Motor neuron (in vitro differentiated cells): ENCODE measurements at regions not wholly inside any gene's neighbourhood (a gene's known extent, or its start where the extent isn't known, plus 50 kb on each side); places are given as distances from the start of the nearest gene placed in this dataset.

Experiments
- ATAC-seq, 8 experiments: fragments of 200-7000 bp; cut with Tn5 transposase; replicated peaks in 6 of 8; 2 replicates each; pipeline ENCODE4 v1.8.0; 2021; ENCODE audit warnings: mild to moderate bottlenecking in 8 of 8, moderate library complexity in 8 of 8
- H3K27ac ChIP-seq, 2 donors: fragments of 250-450 bp; sonication (Bioruptor Pico); 2 replicates each; pipeline ENCODE4 v1.9.0; 2021; ENCODE audit warnings: antibody characterized with exemption in 2 of 2, mild to moderate bottlenecking in 2 of 2, moderate library complexity in 1 of 2
- H3K4me1 ChIP-seq, 2 donors: fragments of 250-450 bp; sonication (Bioruptor Pico); replicated peaks in 1 of 2; 2 replicates each; pipeline ENCODE4 v1.6.1; 2021; ENCODE audit warnings: antibody characterized with exemption in 2 of 2, mild to moderate bottlenecking in 2 of 2, moderate library complexity in 1 of 2
- H3K4me3 ChIP-seq, 5 donors: fragments of 250-450 bp; sonication (Bioruptor Pico); 2 replicates each; pipeline ENCODE4 v1.9.0; 2021; ENCODE audit warnings: antibody characterized with exemption in 5 of 5, mild to moderate bottlenecking in 5 of 5, moderate library complexity in 4 of 5
- WGBS, 10 experiments: fragments of 450-650 bp; shearing (Covaris generic); methylation state at CpG; one replicate each; pipeline ENCODE4 v1.0.0; 2022; 5-methylcytosine and 5-hydroxymethylcytosine counted together
- in situ Hi-C, 9 experiments: fragments of 400-800 bp; cut with MboI; loops; one replicate each; pipeline ENCODE4 v1.15.0; 2021; ENCODE audit warnings: low sequenced_read_pairs in 9 of 9, low pct_unique_long_range_greater_than_20kb in 2 of 9; ENCODE audit not compliant: unreplicated experiment in 9 of 9

DNA sequence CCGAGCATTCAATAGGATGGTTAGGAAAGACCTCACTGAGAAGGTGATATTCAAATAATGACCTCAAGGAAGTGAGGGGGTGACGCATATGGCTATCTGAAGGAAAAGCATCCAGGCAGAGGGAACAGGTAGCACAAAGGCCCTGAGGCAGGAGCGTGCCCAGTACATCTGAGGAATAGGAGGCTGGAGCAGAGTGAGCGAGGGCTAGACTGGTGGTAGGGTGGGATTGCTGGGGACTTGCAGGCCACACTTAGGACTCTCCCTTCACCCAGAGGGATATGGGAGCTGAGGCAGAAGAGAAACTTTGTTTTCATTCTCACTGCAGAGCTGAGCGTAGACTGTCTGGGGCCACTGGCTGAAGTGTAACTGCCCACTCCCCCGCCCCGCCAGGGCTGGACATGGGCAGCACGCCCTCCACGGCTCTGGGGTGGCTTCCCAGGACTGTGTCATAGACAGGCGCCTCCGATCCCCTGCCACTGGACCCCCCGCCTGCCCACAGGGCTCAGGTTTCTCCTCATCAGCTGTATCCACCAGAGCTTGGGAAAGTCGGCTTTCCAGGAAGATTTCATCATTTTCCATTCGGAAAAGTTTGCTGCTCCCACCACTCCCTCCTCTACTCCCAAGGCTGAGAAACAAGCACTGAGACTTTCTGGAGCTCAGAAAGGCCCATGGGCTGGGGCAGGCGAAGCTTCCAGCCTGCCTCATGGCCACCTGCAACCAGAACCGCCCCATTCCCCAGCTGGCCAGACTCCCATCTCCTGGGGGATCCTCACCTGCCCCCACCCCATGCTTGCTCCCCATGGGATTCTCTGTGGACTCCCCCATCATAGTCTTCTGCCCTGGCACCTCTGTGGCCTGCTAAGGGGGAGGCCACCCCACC is 142.6 kb downstream of the MRPL14 start:
- no peak overlapping the region for H3K4me3 ChIP-seq
- 30 to 100% (median 90%) methylated on average over 1 to 5 of the region's 16 CpGs; no CpG with 5 or more reads in 1 of the 10 experiments for WGBS, 10 experiments
- in situ Hi-C loops = no loop called here
- H3K27ac ChIP-seq = no peak overlapping the region
- ATAC-seq = peak in 2 of 8 experiments; percentile 35 to 63
- H3K4me1 ChIP-seq = peaks cover 3 to 11% of the 10 kb centered on the region in 2 donors

GRCh38 chr6:43983632-43984031 is 143.6 kb downstream of the MRPL14 start:
- in situ Hi-C loops = no loop called here
- Histone ChIP-seq H3K4me1 (peaks cover 3 to 11% of the 10 kb centered on the region in 2 donors), H3K27ac (peak overlapping the region in 1 of 2 donors; percentile 34), H3K4me3 (no peak overlapping the region)
- 43 to 86% (median 50%) methylated on average over 2 to 4 of the region's 7 CpGs; no CpG with 5 or more reads in 5 of the 10 experiments for WGBS, 10 experiments
- ATAC-seq = peak in 5 of 8 experiments; percentile 45 to 85 (median 67)

GRCh38 chr6:43983191-43983590 is 144.1 kb downstream of the MRPL14 start:
- Histone ChIP-seq H3K4me3 (no peak overlapping the region), H3K4me1 (peaks cover 3 to 11% of the 10 kb centered on the region in 2 donors), H3K27ac (no peak overlapping the region)
- in situ Hi-C loops = no loop called here
- WGBS, 10 experiments = 60% methylated on average over 1 of the region's 2 CpGs; no CpG with 5 or more reads in 9 of the 10 experiments
- ATAC-seq = no peak

DNA sequence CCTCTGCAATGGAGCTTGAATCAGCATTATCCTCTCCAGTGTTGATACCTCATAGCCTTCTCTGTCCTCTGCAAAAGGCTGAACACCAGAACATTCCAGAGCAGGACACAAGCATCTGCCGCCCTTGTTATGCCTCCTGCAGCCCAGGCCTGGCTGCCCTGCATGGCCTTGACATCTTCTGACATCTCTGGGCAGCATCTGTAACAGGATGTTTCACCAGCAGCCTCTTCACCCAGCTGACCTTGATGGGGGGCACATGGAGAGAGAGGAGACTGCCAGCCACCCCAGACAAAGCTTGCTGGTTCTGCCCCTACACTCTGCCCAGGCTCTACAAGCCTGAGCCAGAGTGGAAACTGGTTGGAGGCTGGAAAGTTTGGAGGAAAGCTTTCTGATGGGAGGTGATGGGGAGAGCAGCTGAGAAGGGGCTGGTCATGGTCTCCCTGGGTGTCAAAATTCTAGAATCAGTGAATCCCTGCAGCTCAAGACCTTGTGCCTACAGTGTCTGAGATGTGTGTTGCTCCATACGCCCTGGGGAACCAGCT is 145.1 kb downstream of the MRPL14 start:
- no peak for ATAC-seq
- in situ Hi-C loops = no loop called here
- Histone ChIP-seq H3K4me1 (peaks cover 3 to 11% of the 10 kb centered on the region in 2 donors), H3K4me3 (no peak overlapping the region), H3K27ac (no peak overlapping the region)
- 0 to 100% (median 44%) methylated on average over 1 to 2 of the region's 2 CpGs; no CpG with 5 or more reads in 7 of the 10 experiments for WGBS, 10 experiments

DNA sequence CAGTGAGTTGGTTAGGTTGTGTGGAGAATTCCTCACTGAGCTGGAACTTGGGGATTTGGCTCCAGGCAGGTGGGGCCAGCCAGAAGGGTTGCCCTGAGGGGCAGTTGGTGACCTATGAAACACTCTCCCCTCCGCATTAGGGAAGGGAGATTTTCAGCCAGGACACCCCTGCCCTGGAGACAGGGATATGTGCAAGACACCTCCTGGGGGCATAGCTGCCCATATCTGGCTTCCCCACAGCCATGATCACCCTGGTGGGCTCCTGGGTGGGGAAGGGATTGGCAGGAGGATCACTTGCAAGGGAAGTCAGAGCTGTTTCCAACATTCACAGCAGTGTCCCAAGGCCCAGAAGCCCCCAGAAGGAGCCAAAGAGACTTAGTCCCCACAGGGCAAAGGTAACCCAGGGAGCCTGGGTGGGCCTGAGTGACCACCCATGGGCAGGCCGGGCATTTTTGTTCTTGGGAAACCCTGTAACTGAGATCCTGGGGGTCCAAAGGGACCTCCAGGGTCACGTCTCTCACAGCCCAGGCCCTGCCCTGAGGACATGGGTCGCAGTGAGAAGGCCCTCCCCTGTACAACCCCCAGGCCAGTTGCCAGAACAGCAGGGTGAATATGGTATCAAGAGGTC is 145.8 kb downstream of the MRPL14 start:
- in situ Hi-C loops = no loop called here
- Histone ChIP-seq H3K27ac (no peak overlapping the region), H3K4me1 (peaks cover 3 to 11% of the 10 kb centered on the region in 2 donors), H3K4me3 (no peak overlapping the region)
- no peak for ATAC-seq
- 57 to 100% (median 72%) methylated on average over 1 to 3 of the region's 4 CpGs; no CpG with 5 or more reads in 5 of the 10 experiments for WGBS, 10 experiments

DNA sequence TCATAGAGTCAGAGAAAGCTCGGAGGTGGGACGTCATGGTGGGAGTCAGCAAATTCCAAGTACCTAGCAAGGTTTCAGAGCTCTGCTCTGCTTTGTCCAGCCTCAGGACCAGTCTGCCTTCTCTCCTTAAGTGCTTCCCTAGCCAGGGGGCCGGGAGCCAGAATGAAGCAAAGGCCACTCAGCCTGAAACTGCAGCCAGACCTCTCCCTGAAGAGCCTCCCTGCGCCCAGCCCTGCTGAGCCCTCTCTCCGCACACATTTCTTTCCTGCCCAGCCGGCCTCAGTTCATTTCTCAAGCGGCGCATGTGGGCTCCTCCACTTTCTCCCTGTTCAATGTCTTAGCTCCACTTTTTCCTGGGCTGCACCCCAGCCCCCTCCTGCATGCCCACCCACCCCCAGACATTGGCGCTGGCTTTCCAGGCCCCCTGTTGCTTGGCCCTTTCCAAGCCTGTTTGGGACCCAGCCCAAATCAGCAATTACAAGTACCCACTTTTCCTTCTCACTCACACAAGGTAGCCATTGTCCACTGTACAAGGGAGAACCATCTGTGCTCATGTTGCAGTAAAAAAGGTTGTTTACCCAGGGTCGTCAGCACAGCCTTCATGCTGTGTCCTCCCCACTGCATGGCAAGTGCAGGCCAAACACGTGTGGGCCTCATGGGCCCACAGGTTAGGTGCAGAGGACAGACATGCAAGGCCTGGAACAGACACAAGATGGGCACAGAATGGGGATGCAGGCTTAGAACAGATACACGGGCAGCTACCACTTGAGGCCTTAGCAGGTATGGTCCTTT is 147.1 kb downstream of the MRPL14 start:
- 40 to 100% (median 87%) methylated on average over 1 to 5 of the region's 12 CpGs; no CpG with 5 or more reads in 2 of the 10 experiments for WGBS, 10 experiments
- no peak overlapping the region for H3K27ac ChIP-seq
- peak in 1 of 8 experiments; percentile 5 for ATAC-seq
- peaks cover 3 to 8% of the 10 kb centered on the region in 2 donors for H3K4me1 ChIP-seq
- H3K4me3 ChIP-seq = no peak overlapping the region
- in situ Hi-C loops = no loop called here

DNA sequence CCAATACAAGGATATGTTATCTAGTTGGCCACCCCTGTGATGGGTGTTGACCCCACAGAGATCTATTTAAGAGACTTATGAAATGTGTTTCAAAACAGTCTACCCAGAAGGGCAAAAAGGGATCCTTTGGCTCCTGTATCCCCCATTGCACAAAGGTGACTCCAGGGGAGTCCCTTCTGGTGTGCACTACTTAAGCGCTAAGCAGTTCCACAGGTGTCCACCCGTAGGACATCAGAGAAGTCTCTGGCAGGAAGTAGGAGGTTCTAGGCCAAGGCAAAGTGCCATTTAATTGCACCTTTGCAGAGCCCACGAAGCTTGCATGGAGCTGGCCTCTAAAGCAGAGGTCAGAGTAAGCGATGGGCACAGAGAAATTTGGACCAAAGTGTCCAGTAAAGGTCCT is 147.7 kb downstream of the MRPL14 start:
- no peak overlapping the region for H3K27ac ChIP-seq
- peaks cover 3 to 8% of the 10 kb centered on the region in 2 donors for H3K4me1 ChIP-seq
- 60 to 100% (median 82%) methylated on average over 1 to 3 of the region's 4 CpGs; no CpG with 5 or more reads in 2 of the 10 experiments for WGBS, 10 experiments
- H3K4me3 ChIP-seq = no peak overlapping the region
- in situ Hi-C loops = no loop called here
- ATAC-seq = no peak

DNA sequence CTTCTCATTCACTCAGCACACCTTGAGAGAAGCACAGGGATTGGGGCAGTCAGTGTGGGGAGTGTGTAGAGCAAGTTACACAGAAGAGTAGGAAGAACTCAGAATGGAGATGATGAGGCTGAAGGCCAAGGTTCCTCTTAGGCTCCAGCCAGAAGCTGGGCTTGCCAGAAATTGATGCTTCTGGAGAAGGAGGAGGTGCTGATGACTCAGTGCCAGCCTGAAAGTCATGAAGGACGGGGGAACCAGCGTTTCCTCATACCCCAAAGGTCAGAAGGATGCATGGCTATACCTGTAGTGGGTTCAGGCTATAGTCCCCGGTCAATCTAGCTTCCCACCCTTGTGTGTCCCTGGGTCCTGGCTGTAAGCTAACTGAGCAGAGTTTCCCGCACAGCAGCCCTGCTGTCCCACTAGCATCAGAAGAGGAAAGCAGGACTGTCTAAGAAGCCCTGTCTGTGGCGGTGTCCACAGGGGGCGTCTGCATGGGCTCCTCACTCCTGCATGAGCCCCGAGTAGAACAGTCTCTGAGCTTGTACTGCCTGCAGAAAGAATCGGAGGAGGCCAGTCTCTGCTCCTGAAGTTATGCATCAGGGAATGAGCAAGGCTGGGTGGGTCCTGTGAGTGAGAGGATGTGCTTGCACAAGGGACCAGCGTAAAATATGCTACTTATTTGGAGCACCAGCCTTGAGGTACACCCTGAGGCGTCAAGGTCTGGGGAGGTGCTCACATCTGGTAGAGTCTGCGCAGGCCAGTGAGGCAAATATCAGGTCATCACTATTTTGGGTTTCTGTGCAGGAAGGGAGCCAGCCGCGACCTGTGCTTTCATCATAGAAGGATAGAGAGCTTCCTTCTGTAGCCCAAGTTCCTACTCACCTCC is 148.5 kb downstream of the MRPL14 start:
- ATAC-seq = peak in 3 of 8 experiments; percentile 63 to 82 (median 82)
- in situ Hi-C loops = no loop called here

GRCh38 chr6:43977404-43978111 is 149.7 kb downstream of the MRPL14 start:
- 0 to 96% (median 76%) methylated on average over 1 to 8 of the region's 10 CpGs; no CpG with 5 or more reads in 1 of the 10 experiments for WGBS, 10 experiments
- H3K4me1 ChIP-seq = no peaks in the 10 kb centered on the region
- no peak overlapping the region for H3K4me3 ChIP-seq
- ATAC-seq = peak in 3 of 8 experiments; percentile 37 to 73 (median 62)
- in situ Hi-C loops = no loop called here
- H3K27ac ChIP-seq = no peak overlapping the region

More for the DNA sequence above, 148.5 kb downstream of the MRPL14 start:
- Histone ChIP-seq H3K4me3 (no peak overlapping the region), H3K27ac (no peak overlapping the region), H3K4me1 (peaks cover 3 to 5% of the 10 kb centered on the region in 2 donors)
- WGBS, 10 experiments = 14 to 89% (median 73%) methylated on average over 2 to 7 of the region's 13 CpGs

- H3K27ac ChIP-seq = no peak overlapping the region
- H3K4me3 ChIP-seq = no peak overlapping the region
- no peak for ATAC-seq
- H3K4me1 ChIP-seq = no peaks in the 10 kb centered on the region
- in situ Hi-C loops = no loop called here
- WGBS, 10 experiments = 34 to 85% (median 80%) methylated on average over 1 to 5 of the region's 5 CpGs; no CpG with 5 or more reads in 1 of the 10 experiments
These were observed 150.4 kb downstream of the MRPL14 start for GRCh38 chr6:43976706-43977403.

DNA sequence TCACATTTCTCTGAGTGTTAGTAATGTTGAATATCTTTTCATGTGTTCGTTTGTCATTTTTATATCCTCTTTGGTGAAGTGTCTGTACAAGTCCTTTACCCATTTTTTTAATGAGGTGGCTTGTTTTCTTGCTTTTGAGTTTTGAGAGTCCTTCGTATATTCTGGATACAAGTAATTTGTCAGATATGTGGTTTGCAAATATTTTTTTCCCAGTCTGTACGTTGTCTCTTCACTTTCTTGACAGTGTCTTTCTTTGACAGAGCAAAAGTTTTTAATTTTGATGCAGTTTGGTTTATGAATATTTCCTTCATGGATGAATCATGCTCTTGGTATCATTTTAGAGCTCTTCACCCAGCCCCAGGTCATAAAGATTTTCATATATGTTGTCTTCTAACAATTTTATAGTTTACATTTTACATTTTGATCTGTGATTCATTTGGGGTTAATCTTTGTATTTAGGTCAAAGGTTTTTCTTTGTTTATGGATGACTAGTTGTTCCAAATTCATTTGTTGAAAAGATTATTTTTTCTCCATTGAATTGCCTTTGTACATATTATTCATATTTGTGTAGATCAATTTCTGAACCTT is 152.5 kb downstream of the MRPL14 start:
- no peak overlapping the region for H3K27ac ChIP-seq
- ATAC-seq = no peak
- no peaks in the 10 kb centered on the region for H3K4me1 ChIP-seq
- WGBS, 10 experiments = 24 to 85% (median 72%) methylated on average over 3 of the region's 3 CpGs; no CpG with 5 or more reads in 1 of the 10 experiments
- in situ Hi-C loops = no loop called here
- H3K4me3 ChIP-seq = no peak overlapping the region
